Lower leg skin (tissue), 3 donors: ENCODE measurements at regions not wholly inside any gene's neighbourhood (a gene's known extent, or its start where the extent isn't known, plus 50 kb on each side); places are given as distances from the start of the nearest gene placed in this dataset.
"Not testable (repeated sequence)": the region's sequence is repeated elsewhere in the genome, so short reads cannot be mapped to it uniquely, and the experiment has no call there.

Experiments used
- CTCF ChIP-seq, 3 donors: fragments of 450-650 bp; IDR thresholded peaks; one replicate each; pipeline ENCODE4 v1.5.1; 2016; ENCODE audit warnings: antibody characterized with exemption in 3 of 3, mild to moderate bottlenecking in 3 of 3, moderate library complexity in 2 of 3
- POLR2A ChIP-seq, 2 donors: fragments of 450-650 bp; IDR thresholded peaks; one replicate each; pipeline ENCODE4 v1.6.1; 2016 to 2017; ENCODE audit warnings: antibody characterized with exemption in 2 of 2, mild to moderate bottlenecking in 1 of 2, moderate library complexity in 1 of 2

- TF ChIP-seq CTCF, POLR2A (IDR thresholded peaks at IDR 0.05): not testable (repeated sequence)
Observed at GRCh38 chrY:15903524-15903923, 1379.2 kb downstream of the NLGN4Y start.
